ENCODE measurements at regions not wholly inside any gene's neighbourhood (a gene's known extent, or its start where the extent isn't known, plus 50 kb on each side); places are given as distances from the start of the nearest gene placed in this dataset.
"Not testable (repeated sequence)": the region's sequence is repeated elsewhere in the genome, so short reads cannot be mapped to it uniquely, and the experiment has no call there.

GRCh38 chr6:141460743-141461484, 671.8 kb upstream of the GJE1 start:
- no peak for DNase-seq (ENCODE audit: low read depth in 2 of 3, low spot score in 1 of 3)

DNA sequence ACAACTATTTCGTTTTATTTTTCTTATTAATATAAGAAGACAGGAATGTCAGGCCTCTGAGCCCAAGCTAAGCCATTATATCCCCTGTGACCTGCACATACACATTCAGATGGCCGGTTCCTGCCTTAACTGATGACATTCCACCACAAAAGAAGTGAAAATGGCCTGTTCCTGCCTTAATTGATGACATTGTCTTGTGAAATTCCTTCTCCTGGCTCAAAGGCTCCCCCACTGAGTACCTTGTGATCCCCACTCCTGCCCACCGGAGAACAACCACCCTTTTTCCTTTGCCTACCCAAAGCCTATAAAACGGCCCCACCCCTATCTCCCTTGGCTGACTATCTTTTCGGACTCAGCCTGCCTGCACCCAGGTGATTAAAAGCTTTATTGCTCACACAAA, 672.5 kb upstream of the GJE1 start:
- DNase-seq (ENCODE audit: low read depth in 2 of 3, low spot score in 1 of 3), result not testable (repeated sequence)

DNA sequence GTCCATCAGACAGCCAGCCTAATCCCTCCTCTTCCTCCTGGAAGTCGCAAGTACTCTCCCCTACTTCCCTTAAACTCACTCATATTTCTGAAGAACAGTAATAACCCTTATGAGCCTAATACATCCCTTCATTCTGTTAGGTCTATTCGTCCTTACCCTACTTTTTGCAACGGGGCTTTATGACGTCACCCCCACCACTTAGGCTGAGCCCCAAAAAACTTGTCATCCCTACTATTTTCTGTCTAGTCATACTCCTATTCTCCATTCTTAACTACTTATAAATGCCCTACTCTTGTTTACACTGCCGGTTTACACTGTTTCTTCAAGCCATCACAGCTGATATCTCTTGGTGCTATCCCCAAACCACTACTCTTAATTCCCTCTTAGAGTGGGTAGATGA, 674.7 kb upstream of the GJE1 start:
- not testable (repeated sequence) for DNase-seq (ENCODE audit: low read depth in 2 of 3, low spot score in 1 of 3)

- no peak for DNase-seq (ENCODE audit: low read depth in 2 of 3, low spot score in 1 of 3)
Measured at GRCh38 chr6:141452354-141452686, 680.4 kb upstream of the GJE1 start.

DNA sequence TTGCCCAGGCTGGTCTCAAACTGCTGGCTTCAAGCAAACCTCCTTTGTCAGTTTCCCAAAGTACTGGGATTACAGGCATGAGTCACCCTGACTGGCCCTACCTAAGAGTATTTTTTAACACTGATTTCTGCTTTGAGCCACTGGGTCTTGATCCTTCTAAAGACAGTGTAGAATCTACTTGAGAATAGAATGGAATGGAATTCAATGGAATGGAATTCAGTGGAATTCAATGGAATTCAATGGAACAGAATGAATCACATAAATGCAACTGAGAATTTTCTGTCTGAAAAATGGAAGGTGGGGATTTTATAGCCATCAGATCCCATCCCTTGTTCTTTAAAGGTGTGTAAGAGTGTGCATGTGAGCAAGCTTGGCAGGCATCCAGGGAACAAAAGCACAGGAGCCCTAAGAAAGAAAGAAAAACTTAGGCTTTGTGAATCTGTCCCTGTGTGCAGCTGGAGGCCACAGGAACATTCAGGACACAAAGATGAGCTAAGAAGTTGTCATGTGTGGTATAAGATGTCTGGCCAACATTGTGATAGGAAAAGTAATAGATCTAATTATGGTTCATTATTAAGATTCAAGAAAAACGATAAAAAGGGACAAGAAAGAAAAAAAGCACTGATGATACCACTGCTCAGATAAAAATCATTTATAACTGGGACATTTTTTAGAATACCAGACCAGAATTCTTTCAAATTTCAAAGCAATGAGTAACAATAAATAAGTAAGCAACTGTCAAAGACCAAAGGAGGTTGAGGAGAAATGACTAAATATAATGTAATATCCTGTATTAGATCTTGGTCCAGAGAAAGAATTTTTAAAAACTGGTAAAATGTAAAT, 681.0 kb upstream of the GJE1 start:
- no peak for DNase-seq (ENCODE audit: low read depth in 2 of 3, low spot score in 1 of 3)

GRCh38 chr6:141451181-141451510, 681.6 kb upstream of the GJE1 start:
- no peak for DNase-seq (ENCODE audit: low read depth in 2 of 3, low spot score in 1 of 3)

DNA sequence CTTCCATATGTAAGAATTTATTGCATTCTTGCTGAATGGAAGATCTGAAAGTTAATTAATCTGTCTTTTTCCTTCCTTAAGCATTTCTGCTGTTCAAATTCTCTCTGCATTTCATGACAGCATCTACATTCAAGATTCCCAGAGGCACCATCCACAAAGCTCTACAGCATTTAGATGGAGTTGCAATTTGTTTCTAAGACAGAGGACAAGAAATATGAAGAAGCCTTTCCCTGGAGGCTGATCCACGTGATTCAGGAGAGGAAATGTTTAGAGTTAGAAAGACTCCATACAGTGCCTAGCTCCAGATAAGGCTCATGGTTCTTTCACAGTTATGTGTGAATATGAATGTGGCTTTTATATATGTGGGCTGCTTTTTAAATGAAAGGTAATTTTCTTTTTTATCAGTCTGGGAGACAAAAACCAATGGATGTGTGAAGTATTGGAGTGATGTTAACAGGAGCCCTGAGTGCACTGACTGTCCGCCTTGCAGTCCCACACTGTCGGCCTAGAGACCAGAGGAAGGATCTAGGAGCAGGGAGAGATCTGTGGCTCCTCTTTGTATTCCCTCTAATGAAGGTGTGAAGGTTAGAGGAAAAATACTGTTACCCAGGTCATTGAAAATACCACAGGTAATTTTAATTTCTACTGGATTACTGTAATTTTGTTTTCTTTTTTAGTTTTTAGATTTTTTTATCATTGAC, 686.6 kb upstream of the GJE1 start:
- no peak for DNase-seq (ENCODE audit: low read depth in 2 of 3, low spot score in 1 of 3)

GRCh38 chr6:141443668-141444289, 688.9 kb upstream of the GJE1 start:
- no peak for DNase-seq (ENCODE audit: low read depth in 2 of 3, low spot score in 1 of 3)

DNA sequence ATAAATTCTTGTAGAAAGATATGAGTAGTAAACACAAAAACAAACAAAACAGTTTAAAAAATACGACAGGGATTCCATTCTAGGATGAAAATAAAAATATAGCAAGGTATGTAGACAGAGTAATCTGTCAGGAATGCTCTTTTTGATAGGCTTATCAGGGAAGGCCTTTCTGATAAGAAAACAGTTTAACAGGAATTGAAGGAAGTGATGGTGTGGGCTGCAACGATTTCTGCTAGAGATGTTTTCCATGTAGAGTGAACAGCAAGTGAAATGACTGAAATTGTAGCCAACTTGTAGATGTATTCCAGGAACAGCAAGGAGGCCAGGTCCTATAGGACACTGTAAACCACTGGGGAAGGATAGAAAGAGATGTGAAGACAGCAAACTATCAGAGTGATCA, 689.7 kb upstream of the GJE1 start:
- no peak for DNase-seq (ENCODE audit: low read depth in 2 of 3, low spot score in 1 of 3)

GRCh38 chr6:141439513-141439912, 693.2 kb upstream of the GJE1 start:
- no peak for DNase-seq (ENCODE audit: low read depth in 2 of 3, low spot score in 1 of 3)

GRCh38 chr6:141437685-141438084, 695.0 kb upstream of the GJE1 start:
- no peak for DNase-seq (ENCODE audit: low read depth in 2 of 3, low spot score in 1 of 3)

DNA sequence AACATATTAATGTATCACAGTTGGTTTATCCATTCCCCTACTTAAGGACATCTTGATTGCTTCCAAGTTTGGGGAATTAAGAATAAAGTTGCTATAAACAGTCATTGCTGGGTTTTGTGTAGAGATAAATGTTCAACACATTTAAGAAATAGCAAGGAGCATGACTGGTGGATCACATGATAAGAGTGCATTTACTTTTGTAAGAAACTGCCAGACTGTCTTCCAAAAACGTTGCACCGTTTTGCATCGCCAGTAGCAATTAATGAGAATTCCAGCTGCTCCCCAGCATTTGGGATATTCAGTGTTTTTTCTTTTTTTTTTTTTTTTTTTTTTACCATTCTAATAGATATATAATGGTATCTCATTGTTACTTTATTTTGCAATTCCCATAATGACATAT, 695.7 kb upstream of the GJE1 start:
- no peak for DNase-seq (ENCODE audit: low read depth in 2 of 3, low spot score in 1 of 3)

DNA sequence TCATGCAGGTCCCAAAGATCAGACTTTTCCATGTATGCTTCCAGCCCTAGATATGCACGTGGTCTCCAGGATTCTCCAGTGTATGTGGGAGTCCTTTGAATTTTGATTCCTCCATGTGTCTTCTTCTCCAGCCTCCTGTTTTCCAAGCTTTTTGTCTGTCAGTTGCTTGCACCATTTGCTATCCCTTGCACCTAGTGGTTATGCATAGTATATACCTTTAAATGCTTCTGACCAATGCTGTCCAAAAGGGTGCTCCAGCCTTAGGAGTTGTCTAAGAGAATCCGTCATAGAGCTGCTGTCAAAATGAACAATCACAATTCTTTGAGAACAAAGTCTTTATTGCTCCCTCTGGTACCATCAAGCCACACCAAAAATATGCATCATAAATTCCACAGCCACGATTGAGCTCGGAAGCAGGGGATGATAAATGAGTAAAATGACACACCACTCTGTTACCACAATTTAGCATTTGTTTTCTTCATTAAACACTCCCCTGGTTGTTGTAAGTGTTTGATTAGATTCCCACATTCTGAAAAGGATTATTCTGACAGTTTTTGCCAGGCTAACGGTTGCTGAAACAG, 706.2 kb upstream of the GJE1 start:
- DNase-seq (ENCODE audit: low read depth in 2 of 3, low spot score in 1 of 3), result no peak

- DNase-seq (ENCODE audit: low read depth in 2 of 3, low spot score in 1 of 3), result no peak
Measured at GRCh38 chr6:141421378-141421777, 711.3 kb upstream of the GJE1 start.

DNA sequence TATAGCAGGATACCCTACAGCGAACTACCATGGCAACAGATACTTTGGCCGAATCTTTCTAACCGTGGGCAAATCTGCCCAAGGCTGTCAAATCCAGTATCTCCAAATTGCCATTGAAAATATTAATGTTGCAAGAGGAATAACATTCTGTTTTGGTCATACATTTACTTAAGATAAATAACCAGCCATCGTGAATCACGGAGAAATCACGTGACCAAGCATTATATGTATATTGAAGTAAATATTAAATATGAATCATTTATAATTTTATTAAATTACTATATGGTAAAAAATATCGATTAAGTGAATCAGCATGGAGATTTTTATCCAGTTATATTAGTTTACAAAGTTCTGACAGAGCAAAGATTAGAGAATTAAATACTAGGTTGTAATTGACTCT, 714.6 kb upstream of the GJE1 start:
- no peak for DNase-seq (ENCODE audit: low read depth in 2 of 3, low spot score in 1 of 3)

DNA sequence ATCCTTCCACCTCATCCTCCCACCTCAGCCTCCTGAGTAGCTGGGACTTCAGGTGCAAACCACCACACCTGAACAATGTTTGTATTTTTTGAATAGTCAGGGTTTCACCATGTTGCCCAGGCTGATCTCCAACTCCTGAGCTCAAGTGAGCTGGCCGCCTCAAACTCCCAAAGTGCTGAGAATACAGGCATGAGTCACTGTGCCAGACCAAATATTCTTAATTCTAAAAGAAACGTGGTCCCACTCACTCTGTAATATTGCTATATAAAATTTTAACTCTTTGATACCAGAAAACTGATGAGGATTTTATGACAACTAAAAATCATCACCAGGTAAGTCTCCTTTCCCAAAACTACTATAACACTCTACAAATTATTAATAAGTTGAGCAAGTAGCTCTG, 716.8 kb upstream of the GJE1 start:
- DNase-seq (ENCODE audit: low read depth in 2 of 3, low spot score in 1 of 3), result no peak

GRCh38 chr6:141413196-141413595, 719.5 kb upstream of the GJE1 start:
- DNase-seq (ENCODE audit: low read depth in 2 of 3, low spot score in 1 of 3), result no peak

GRCh38 chr6:141406761-141407160, 726.0 kb upstream of the GJE1 start:
- DNase-seq (ENCODE audit: low read depth in 2 of 3, low spot score in 1 of 3), result no peak

DNA sequence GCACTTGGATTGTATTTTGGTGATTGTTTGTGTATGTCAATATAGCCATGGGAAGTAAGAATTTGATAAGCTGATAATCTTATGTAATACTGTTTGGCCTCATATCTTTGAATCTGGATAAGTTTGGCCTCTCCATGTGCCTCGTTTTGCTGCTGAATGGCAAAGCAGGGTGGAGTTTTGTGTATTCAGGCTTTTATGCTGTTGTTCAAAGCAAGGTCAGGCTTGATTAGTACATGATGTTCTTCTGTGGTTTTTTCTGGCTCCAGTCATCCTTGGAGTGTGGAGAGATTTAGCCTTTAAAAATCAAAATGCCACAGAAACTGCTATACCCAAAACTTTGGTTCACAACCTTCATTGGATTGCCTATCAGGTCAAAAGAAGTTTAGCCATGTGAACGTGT, 728.9 kb upstream of the GJE1 start:
- no peak for DNase-seq (ENCODE audit: low read depth in 2 of 3, low spot score in 1 of 3)

DNA sequence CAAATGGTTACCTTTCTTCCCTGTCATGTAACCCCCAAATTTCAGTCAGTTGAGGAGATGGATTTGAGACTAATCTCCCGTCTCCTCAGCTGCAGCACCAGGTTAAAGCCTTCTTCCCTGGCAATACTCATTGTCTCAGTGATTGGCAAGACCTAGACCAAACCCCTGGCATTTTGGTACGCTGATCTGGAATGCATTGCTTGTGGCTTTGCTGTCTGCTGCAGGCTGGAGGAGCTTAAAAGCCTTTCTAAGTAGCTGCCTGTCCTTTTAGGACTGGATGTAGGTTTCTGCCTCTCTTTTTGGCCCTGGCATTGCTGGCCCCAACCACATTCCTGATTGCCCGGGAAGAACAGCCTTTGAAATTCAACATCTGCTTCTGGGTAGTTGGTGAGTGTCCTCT, 729.6 kb upstream of the GJE1 start:
- DNase-seq (ENCODE audit: low read depth in 2 of 3, low spot score in 1 of 3), result no peak

DNA sequence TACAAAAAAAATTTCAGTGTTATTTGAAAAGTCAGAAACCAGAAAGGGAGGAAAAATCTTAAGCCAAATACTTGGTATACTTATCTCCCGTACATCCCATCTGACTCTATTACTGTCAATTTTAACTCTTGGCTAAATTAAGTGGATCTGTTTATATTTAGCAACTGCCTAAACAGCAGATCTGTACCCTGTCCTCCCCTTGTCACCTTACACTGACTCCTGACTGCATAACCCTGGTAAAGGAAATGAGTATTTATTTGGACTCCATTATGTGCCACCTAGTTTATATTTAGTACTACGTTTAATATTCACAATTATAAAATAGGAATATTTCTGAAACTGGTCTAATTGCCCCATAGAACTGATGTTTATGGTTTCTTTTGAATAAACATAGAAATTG, 730.2 kb upstream of the GJE1 start:
- no peak for DNase-seq (ENCODE audit: low read depth in 2 of 3, low spot score in 1 of 3)

DNA sequence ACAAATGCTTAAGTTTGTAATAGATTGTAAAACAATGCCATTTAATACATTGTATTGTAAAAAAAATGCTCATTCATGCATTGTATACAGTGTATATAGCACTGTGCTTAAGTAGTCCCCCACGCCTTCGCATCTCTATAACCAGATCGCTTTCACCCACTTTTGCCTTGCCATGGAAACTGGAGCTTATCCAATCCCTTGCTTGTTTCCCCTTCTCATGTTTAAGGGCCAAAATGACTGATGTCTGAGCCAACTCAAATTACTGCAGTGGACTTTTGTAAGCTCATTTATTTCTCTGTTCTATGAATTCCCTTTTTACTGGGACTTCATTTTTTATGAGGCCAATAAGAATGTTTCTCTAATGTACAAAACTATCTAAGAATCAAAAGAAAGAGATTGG, 730.9 kb upstream of the GJE1 start:
- DNase-seq (ENCODE audit: low read depth in 2 of 3, low spot score in 1 of 3), result no peak

All from stimulated activated CD4-positive, alpha-beta T cell treated with anti-CD3 and anti-CD28 coated beads, Interleukin-12 subunit alpha, Interleukin-12 subunit beta, amount 100 ng/mL, for 48 hours (primary cell).